Motor neuron (in vitro differentiated cells): ENCODE measurements at regions not wholly inside any gene's neighbourhood (a gene's known extent, or its start where the extent isn't known, plus 50 kb on each side); places are given as distances from the start of the nearest gene placed in this dataset.
"Not testable (repeated sequence)": the region's sequence is repeated elsewhere in the genome, so short reads cannot be mapped to it uniquely, and the experiment has no call there.

Experiments
- ATAC-seq, 8 experiments: fragments of 200-7000 bp; cut with Tn5 transposase; replicated peaks in 6 of 8; 2 replicates each; pipeline ENCODE4 v1.8.0; 2021; ENCODE audit warnings: mild to moderate bottlenecking in 8 of 8, moderate library complexity in 8 of 8
- H3K27ac ChIP-seq, 2 donors: fragments of 250-450 bp; sonication (Bioruptor Pico); 2 replicates each; pipeline ENCODE4 v1.9.0; 2021; ENCODE audit warnings: antibody characterized with exemption in 2 of 2, mild to moderate bottlenecking in 2 of 2, moderate library complexity in 1 of 2
- H3K4me1 ChIP-seq, 2 donors: fragments of 250-450 bp; sonication (Bioruptor Pico); replicated peaks in 1 of 2; 2 replicates each; pipeline ENCODE4 v1.6.1; 2021; ENCODE audit warnings: antibody characterized with exemption in 2 of 2, mild to moderate bottlenecking in 2 of 2, moderate library complexity in 1 of 2
- H3K4me3 ChIP-seq, 5 donors: fragments of 250-450 bp; sonication (Bioruptor Pico); 2 replicates each; pipeline ENCODE4 v1.9.0; 2021; ENCODE audit warnings: antibody characterized with exemption in 5 of 5, mild to moderate bottlenecking in 5 of 5, moderate library complexity in 4 of 5
- WGBS, 10 experiments: fragments of 450-650 bp; shearing (Covaris generic); methylation state at CpG; one replicate each; pipeline ENCODE4 v1.0.0; 2022; 5-methylcytosine and 5-hydroxymethylcytosine counted together
- in situ Hi-C, 9 experiments: fragments of 400-800 bp; cut with MboI; loops; one replicate each; pipeline ENCODE4 v1.15.0; 2021; ENCODE audit warnings: low sequenced_read_pairs in 9 of 9, low pct_unique_long_range_greater_than_20kb in 2 of 9; ENCODE audit not compliant: unreplicated experiment in 9 of 9

- ATAC-seq, result no peak
- Histone ChIP-seq H3K27ac (no peak overlapping the region), H3K4me1 (no peaks in the 10 kb centered on the region), H3K4me3 (no peak overlapping the region)
- 78 to 100% (median 85%) methylated on average over 1 to 3 of the region's 3 CpGs; no CpG with 5 or more reads in 2 of the 10 experiments for WGBS, 10 experiments
- in situ Hi-C loops, result loop anchor here in 2 of 9 experiments (25.0 kb wide), 2 partner anchors 133 to 333 kb away; no protein-coding TSS in a partner anchor
Measured at GRCh38 chr5:143970159-143970558, 158.2 kb downstream of the HMHB1 start.

- Histone ChIP-seq H3K4me1 (no peaks in the 10 kb centered on the region), H3K4me3 (no peak overlapping the region), H3K27ac (no peak overlapping the region)
- WGBS, 10 experiments, result 36 to 100% (median 63%) methylated on average over 1 to 2 of the region's 2 CpGs; no CpG with 5 or more reads in 5 of the 10 experiments
- in situ Hi-C loops, result loop anchor here in 2 of 9 experiments (25.0 kb wide), 2 partner anchors 135 to 335 kb away; no protein-coding TSS in a partner anchor
- no peak for ATAC-seq
Measured at GRCh38 chr5:143972068-143972467, 160.1 kb downstream of the HMHB1 start.

GRCh38 chr5:143976055-143976454 lies 164.1 kb downstream of the HMHB1 start:
- in situ Hi-C loops, result loop anchor here in 1 of 9 experiments (25.0 kb wide), 1 partner anchor 161 kb away; no protein-coding TSS in a partner anchor
- WGBS, 10 experiments, result 60 to 100% (median 90%) methylated on average over 1 of the region's 1 CpG; no CpG with 5 or more reads in 2 of the 10 experiments
- no peak for ATAC-seq

GRCh38 chr5:143977891-143978461 lies 166.0 kb downstream of the HMHB1 start:
- ATAC-seq, result no peak
- 0 to 100% (median 47%) methylated on average over 1 of the region's 1 CpG; no CpG with 5 or more reads in 6 of the 10 experiments for WGBS, 10 experiments
- no peak overlapping the region for H3K4me3 ChIP-seq

More at GRCh38 chr5:143976055-143976454, 164.1 kb downstream of the HMHB1 start:
- Histone ChIP-seq H3K4me1 (no peaks in the 10 kb centered on the region), H3K27ac (no peak overlapping the region), H3K4me3 (no peak overlapping the region)

GRCh38 chr5:143979044-143979690 lies 167.2 kb downstream of the HMHB1 start:
- WGBS, 10 experiments, result 71 to 100% (median 100%) methylated on average over 1 of the region's 1 CpG; no CpG with 5 or more reads in 5 of the 10 experiments
- no peak for ATAC-seq
- no peak overlapping the region for H3K4me3 ChIP-seq
- in situ Hi-C loops, result loop anchor here in 1 of 9 experiments (25.0 kb wide), 1 partner anchor 158 kb away; no protein-coding TSS in a partner anchor
- H3K27ac ChIP-seq, result no peak overlapping the region
- no peaks in the 10 kb centered on the region for H3K4me1 ChIP-seq

More at GRCh38 chr5:143977891-143978461, 166.0 kb downstream of the HMHB1 start:
- no peak overlapping the region for H3K27ac ChIP-seq
- in situ Hi-C loops, result loop anchor here in 1 of 9 experiments (25.0 kb wide), 1 partner anchor 159 kb away; no protein-coding TSS in a partner anchor
- H3K4me1 ChIP-seq, result no peaks in the 10 kb centered on the region

GRCh38 chr5:143980506-143980905 lies 168.5 kb downstream of the HMHB1 start:
- Histone ChIP-seq H3K4me3 (no peak overlapping the region), H3K27ac (no peak overlapping the region), H3K4me1 (no peaks in the 10 kb centered on the region)
- in situ Hi-C loops, result loop anchor here in 2 of 9 experiments (10.0 to 25.0 kb wide), 2 partner anchors 64 to 157 kb away; no protein-coding TSS in a partner anchor
- ATAC-seq, result no peak
- WGBS, 10 experiments, result 67 to 100% (median 85%) methylated on average over 2 to 6 of the region's 6 CpGs; no CpG with 5 or more reads in 2 of the 10 experiments

GRCh38 chr5:143982957-143983356 lies 171.0 kb downstream of the HMHB1 start:
- 80 to 100% (median 87%) methylated on average over 1 to 3 of the region's 4 CpGs; no CpG with 5 or more reads in 6 of the 10 experiments for WGBS, 10 experiments
- H3K4me1 ChIP-seq, result peaks cover 7 to 14% of the 10 kb centered on the region in 2 donors
- not testable (repeated sequence) for H3K27ac ChIP-seq, H3K4me3 ChIP-seq, ATAC-seq
- in situ Hi-C loops, result loop anchor here in 2 of 9 experiments (10.0 to 25.0 kb wide), 2 partner anchors 62 to 154 kb away; no protein-coding TSS in a partner anchor

- ATAC-seq, result peak in 5 of 8 experiments; percentile 28 to 84 (median 65)
- peaks cover 7 to 14% of the 10 kb centered on the region in 2 donors for H3K4me1 ChIP-seq
- no peak overlapping the region for H3K27ac ChIP-seq
- H3K4me3 ChIP-seq, result no peak overlapping the region
- in situ Hi-C loops, result loop anchor here in 2 of 9 experiments (10.0 to 25.0 kb wide), 2 partner anchors 59 to 151 kb away; no protein-coding TSS in a partner anchor
- WGBS, 10 experiments, result 0 to 45% (median 39%) methylated on average over 1 to 2 of the region's 2 CpGs; no CpG with 5 or more reads in 4 of the 10 experiments
Measured at GRCh38 chr5:143985832-143986515, 174.0 kb downstream of the HMHB1 start.

- 20 to 87% (median 47%) methylated on average over 1 to 6 of the region's 6 CpGs for WGBS, 10 experiments
- Histone ChIP-seq H3K4me1 (peaks cover 7 to 14% of the 10 kb centered on the region in 2 donors), H3K4me3 (no peak overlapping the region), H3K27ac (no peak overlapping the region)
- ATAC-seq, result no peak
- in situ Hi-C loops, result loop anchor here in 2 of 9 experiments (10.0 to 25.0 kb wide), 2 partner anchors 58 to 151 kb away; no protein-coding TSS in a partner anchor
Measured at GRCh38 chr5:143986516-143987212, 174.7 kb downstream of the HMHB1 start.

- Histone ChIP-seq H3K4me1 (peaks cover 7 to 14% of the 10 kb centered on the region in 2 donors), H3K27ac (no peak overlapping the region), H3K4me3 (no peak overlapping the region)
- ATAC-seq, result no peak
- in situ Hi-C loops, result loop anchor here in 2 of 9 experiments (10.0 to 25.0 kb wide), 2 partner anchors 58 to 150 kb away; no protein-coding TSS in a partner anchor
- 100% methylated on average over 1 of the region's 2 CpGs; no CpG with 5 or more reads in 9 of the 10 experiments for WGBS, 10 experiments
Measured at GRCh38 chr5:143987264-143987663, 175.3 kb downstream of the HMHB1 start.

GRCh38 chr5:143987751-143988560 lies 176.0 kb downstream of the HMHB1 start:
- in situ Hi-C loops, result loop anchor here in 2 of 9 experiments (10.0 to 25.0 kb wide), 2 partner anchors 57 to 149 kb away; no protein-coding TSS in a partner anchor
- WGBS, 10 experiments, result 37 to 100% (median 86%) methylated on average over 1 to 3 of the region's 3 CpGs; no CpG with 5 or more reads in 1 of the 10 experiments

More at GRCh38 chr5:143987751-143988560, 176.0 kb downstream of the HMHB1 start:
- H3K4me3 ChIP-seq, result no peak overlapping the region
- H3K27ac ChIP-seq, result no peak overlapping the region
- H3K4me1 ChIP-seq, result peaks cover 7 to 14% of the 10 kb centered on the region in 2 donors
- no peak for ATAC-seq
